ENCODE measurements at regions not wholly inside any gene's neighbourhood (a gene's known extent, or its start where the extent isn't known, plus 50 kb on each side); places are given as distances from the start of the nearest gene placed in this dataset.
"Not testable (repeated sequence)": the region's sequence is repeated elsewhere in the genome, so short reads cannot be mapped to it uniquely, and the experiment has no call there.

GRCh38 chr6:62819640-62820039 is 391.6 kb upstream of the FKBP1C start:
- DNase-seq (ENCODE audit: low read depth) = no peak

GRCh38 chr6:62808565-62809293 is 402.5 kb upstream of the FKBP1C start:
- DNase-seq (ENCODE audit: low read depth) = no peak

- no peak for DNase-seq (ENCODE audit: low read depth)
Measured at GRCh38 chr6:62805431-62805830, 405.8 kb upstream of the FKBP1C start.

DNA sequence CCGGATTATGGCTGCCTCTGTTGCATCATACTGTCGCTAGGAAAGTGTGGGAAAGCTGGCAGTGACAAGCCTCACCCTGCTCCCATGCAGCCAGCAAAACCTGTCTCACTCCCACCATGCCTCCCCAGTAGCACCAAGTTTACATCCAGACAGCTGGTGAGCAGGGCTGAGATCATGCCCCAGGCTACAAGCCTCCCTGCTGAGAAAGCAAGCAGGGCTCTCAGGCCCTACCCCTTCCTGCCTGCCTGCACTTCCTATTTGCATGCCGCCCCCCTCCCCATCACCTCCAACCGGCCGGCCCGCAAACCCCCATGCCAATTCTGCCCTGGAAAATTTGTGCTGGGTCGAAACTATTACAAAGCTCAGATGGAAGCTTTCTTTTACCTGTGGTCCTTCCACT is 408.2 kb upstream of the FKBP1C start:
- no peak for DNase-seq (ENCODE audit: low read depth)

- DNase-seq (ENCODE audit: low read depth) = no peak
Measured at GRCh38 chr6:62797190-62797589, 414.1 kb upstream of the FKBP1C start.

- peak; percentile 1 for DNase-seq (ENCODE audit: low read depth)
Measured at GRCh38 chr6:62775427-62776022, 435.7 kb upstream of the FKBP1C start.

- DNase-seq (ENCODE audit: low read depth) = not testable (repeated sequence)
Measured at GRCh38 chr6:62766174-62766573, 445.1 kb upstream of the FKBP1C start.

- DNase-seq (ENCODE audit: low read depth) = no peak
Measured at GRCh38 chr6:62764841-62765240, 446.4 kb upstream of the FKBP1C start.

DNA sequence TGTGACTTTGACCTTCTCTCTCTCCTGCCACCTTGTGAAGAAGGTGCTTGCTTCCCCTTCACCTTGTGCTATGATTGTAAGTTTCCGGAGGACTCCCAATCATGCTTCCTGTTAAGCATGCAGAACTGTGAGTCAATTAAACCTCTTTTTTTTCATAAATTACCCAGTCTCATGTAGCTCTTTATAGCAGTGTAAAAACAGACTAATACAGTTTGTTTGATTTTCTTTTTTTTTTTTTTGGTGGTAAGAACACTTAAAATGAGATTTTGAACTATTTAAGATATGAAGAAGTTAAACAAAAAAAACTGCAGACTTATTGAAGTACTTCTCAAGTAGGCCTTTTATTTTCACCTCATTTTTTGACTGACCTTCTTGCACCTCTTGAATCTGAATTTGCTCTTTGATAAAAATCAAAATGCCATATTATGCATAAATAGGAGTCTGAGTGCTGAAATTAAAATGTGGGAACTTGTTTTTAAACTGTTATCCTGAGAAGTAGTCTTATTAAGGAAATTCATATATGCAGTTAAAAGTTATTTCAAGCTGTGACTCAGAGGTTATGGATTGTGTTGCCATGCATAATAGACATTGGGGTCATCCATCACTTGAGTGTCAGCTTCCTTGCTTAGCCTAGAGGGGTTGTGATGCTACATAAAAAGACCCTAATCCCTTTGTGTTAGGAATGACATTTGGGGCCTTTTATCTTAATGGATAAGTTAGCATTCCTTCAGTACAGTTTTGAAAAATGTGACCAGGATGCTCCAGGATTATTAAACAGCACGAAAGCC is 447.9 kb upstream of the FKBP1C start:
- no peak for DNase-seq (ENCODE audit: low read depth)

GRCh38 chr6:62746968-62747367 is 460.9 kb upstream of the KHDRBS2 start:
- no peak for DNase-seq (ENCODE audit: low read depth)

- no peak for DNase-seq (ENCODE audit: low read depth)
Measured at GRCh38 chr6:62746161-62746560, 460.1 kb upstream of the KHDRBS2 start.

GRCh38 chr6:62740596-62740995 is 454.6 kb upstream of the KHDRBS2 start:
- no peak for DNase-seq (ENCODE audit: low read depth)

GRCh38 chr6:62740171-62740570 is 454.1 kb upstream of the KHDRBS2 start:
- DNase-seq (ENCODE audit: low read depth) = no peak

DNA sequence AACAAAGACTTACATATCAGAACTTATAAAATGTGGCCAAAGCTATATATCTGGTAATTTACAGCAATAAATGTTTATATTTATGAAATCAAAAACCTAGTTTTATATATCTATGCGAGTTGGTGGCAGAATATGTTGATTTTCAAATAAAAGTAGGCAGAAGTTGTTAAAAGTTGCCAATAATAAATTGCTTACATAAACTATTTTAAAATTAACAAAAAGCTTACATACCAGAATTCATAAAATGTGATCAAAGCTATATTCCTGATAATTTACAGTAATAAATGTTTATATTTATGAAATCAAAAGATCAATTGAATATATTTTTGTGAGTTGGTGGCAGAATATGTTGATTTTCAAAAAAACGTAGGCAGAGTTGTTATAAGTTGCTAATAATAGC is 451.8 kb upstream of the KHDRBS2 start:
- DNase-seq (ENCODE audit: low read depth) = no peak

DNA sequence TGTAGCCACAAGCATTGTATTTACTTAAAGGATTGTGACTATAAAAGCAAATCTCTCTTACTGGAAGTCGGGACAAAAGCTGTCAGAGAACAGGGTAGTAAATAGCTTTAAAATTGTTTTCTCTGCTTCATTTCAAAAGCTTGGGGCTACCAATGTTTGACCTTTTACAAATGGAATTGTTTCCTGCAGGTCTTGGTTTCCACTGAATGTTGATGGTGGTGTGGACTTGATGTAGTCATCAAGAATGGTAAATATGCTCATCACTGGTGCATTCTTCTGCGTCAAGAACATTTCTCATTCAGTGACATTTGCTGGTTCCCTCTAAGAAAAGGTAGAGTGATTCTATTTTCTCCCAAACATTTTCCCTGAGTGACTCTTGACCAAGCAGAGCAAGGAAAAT is 435.4 kb upstream of the KHDRBS2 start:
- no peak for DNase-seq (ENCODE audit: low read depth)

- DNase-seq (ENCODE audit: low read depth) = no peak
Measured at GRCh38 chr6:62716719-62717118, 430.7 kb upstream of the KHDRBS2 start.

- DNase-seq (ENCODE audit: low read depth) = no peak
Measured at GRCh38 chr6:62714112-62714511, 428.1 kb upstream of the KHDRBS2 start.

DNA sequence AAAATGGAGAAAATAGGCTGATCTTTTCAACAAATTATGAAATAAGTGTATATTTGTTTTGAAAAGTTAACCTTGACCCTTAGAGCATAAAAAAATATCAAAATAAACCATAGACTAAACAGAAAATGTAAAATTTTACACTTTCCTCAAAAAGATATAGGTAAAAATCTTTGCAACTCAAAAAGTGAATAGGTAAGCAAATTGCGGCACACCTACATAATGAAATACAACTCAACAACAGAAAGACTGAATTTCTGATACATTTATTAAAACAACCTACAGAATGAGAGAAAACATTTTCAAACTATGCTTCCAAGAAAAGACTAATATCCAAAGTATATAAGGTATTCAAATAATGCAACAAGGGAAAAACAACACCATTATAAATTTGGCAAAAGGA is 425.7 kb upstream of the KHDRBS2 start:
- no peak for DNase-seq (ENCODE audit: low read depth)

DNA sequence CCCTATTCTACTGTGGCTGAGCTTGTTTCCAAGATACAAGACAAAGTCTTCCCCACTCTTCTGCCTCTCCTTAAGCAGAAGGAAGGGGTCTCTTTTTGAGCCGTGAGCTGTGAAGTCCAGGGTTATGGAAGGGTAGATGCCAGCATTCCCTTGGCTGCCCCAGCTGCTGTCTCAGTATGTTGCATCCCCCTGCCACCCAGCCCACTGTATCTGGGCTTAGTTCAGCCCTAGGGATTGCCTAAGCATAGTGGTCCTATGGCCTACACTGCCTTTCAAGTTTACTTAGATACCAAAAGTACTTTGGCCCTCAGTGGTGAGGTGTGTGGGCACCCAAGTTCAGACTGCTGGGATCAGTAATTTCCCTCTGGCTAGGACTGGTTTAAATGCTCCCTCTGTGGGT is 421.9 kb upstream of the KHDRBS2 start:
- no peak for DNase-seq (ENCODE audit: low read depth)

- no peak for DNase-seq (ENCODE audit: low read depth)
Measured at GRCh38 chr6:62707156-62707555, 421.1 kb upstream of the KHDRBS2 start.

DNA sequence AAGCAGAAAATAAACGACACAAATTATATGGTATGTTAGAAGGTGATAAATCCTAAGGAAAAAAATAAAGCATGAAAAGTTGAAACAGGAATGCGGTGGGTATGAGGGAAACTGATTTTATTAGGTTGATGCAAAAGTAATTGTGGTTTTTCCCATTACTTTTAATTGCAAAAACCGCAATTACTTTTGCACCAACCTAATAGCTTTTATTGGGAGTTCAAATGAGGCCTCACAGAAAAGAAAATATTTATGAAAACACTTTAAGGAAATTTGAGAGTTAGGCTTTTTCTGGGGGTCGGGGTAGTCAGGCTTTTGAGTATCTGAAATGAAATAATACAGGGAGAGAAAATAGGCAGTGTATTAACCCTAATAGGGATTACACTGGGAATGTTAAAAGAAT is 397.0 kb upstream of the KHDRBS2 start:
- no peak for DNase-seq (ENCODE audit: low read depth)

- DNase-seq (ENCODE audit: low read depth) = no peak
Measured at GRCh38 chr6:62681108-62681507, 395.1 kb upstream of the KHDRBS2 start.

GRCh38 chr6:62672989-62673388 is 387.0 kb upstream of the KHDRBS2 start:
- DNase-seq (ENCODE audit: low read depth) = no peak

All from Daoy (cell line).